ENCODE measurements at regions not wholly inside any gene's neighbourhood (a gene's known extent, or its start where the extent isn't known, plus 50 kb on each side); places are given as distances from the start of the nearest gene placed in this dataset.

- Histone ChIP-seq H2AFZ (no peak overlapping the region), H3K4me2 (no peak overlapping the region), H3F3A (replicated peaks; ENCODE audit: low read depth) (no peaks in the 10 kb centered on the region), H3K27ac (ENCODE audit: low read depth) (no peak overlapping the region), H3K27me3 (ENCODE audit: insufficient read depth) (no peaks in the 10 kb centered on the region), H3K9me2 (ENCODE audit: insufficient read depth) (peaks cover 8% of the 10 kb centered on the region), H3K4me1 (ENCODE audit: insufficient read depth) (peaks cover 6% of the 10 kb centered on the region), H3K79me2 (replicated peaks; ENCODE audit: insufficient read depth) (no peaks in the 10 kb centered on the region), H3K36me3 (ENCODE audit: insufficient read depth) (no peaks in the 10 kb centered on the region), H4K20me1 (replicated peaks; ENCODE audit: insufficient read depth) (no peaks in the 10 kb centered on the region), H3K4me3 (no peak overlapping the region)
- no peak for ATAC-seq
- Mint-ChIP-seq H3K27me3 (ENCODE audit: insufficient read depth, low read depth, poor library complexity) (peaks cover 2% of the 10 kb centered on the region), H3K27ac (no peak overlapping the region), H3K9me3 (no peaks in the 10 kb centered on the region), H3K4me3 (no peak overlapping the region), H3K36me3 (ENCODE audit: low read depth) (no peaks in the 10 kb centered on the region), H3K4me1 (peaks cover 10% of the 10 kb centered on the region; the same call in 2 of the 3 replicates)
- no peak for DNase-seq (ENCODE audit: low spot score)
- TF ChIP-seq CREB1 (CRISPR knock-in tag; IDR thresholded peaks at IDR 0.05; ENCODE audit: low read depth) (no peak), POLR2AphosphoS5 (IDR thresholded peaks at IDR 0.05; ENCODE audit: low read depth) (no peak)
Observed at GRCh38 chr20:39600156-39600555, 638.0 kb downstream of the DHX35 start.

GRCh38 chr20:39596554-39596953 is 634.4 kb downstream of the DHX35 start:
- H2AFZ ChIP-seq = no peak overlapping the region
- no peaks in the 10 kb centered on the region for H3K27me3 ChIP-seq (ENCODE audit: insufficient read depth)
- no peaks in the 10 kb centered on the region for H3K4me1 ChIP-seq (ENCODE audit: insufficient read depth)
- Mint-ChIP-seq H3K36me3 (ENCODE audit: low read depth) (no peaks in the 10 kb centered on the region), H3K4me3 (no peak overlapping the region), H3K27me3 (ENCODE audit: insufficient read depth, low read depth, poor library complexity) (no peaks in the 10 kb centered on the region), H3K27ac (no peak overlapping the region), H3K4me1 (no peaks in the 10 kb centered on the region), H3K9me3 (no peaks in the 10 kb centered on the region)
- no peak for DNase-seq (ENCODE audit: low spot score)
- no peaks in the 10 kb centered on the region for H3F3A ChIP-seq (replicated peaks; ENCODE audit: low read depth)
- TF ChIP-seq ZNF114 (CRISPR knock-in tag; IDR thresholded peaks at IDR 0.05) (no peak), EZH2 (IDR thresholded peaks at IDR 0.05; ENCODE audit: low read depth, unreplicated experiment) (no peak), NANOG (IDR thresholded peaks at IDR 0.05; ENCODE audit: borderline replicate concordance) (no peak), CREB1 (CRISPR knock-in tag; IDR thresholded peaks at IDR 0.05; ENCODE audit: low read depth) (no peak), STAT1 (IDR thresholded peaks at IDR 0.05; ENCODE audit: unreplicated experiment) (no peak)
- TF ChIP-seq, protein P1, sequence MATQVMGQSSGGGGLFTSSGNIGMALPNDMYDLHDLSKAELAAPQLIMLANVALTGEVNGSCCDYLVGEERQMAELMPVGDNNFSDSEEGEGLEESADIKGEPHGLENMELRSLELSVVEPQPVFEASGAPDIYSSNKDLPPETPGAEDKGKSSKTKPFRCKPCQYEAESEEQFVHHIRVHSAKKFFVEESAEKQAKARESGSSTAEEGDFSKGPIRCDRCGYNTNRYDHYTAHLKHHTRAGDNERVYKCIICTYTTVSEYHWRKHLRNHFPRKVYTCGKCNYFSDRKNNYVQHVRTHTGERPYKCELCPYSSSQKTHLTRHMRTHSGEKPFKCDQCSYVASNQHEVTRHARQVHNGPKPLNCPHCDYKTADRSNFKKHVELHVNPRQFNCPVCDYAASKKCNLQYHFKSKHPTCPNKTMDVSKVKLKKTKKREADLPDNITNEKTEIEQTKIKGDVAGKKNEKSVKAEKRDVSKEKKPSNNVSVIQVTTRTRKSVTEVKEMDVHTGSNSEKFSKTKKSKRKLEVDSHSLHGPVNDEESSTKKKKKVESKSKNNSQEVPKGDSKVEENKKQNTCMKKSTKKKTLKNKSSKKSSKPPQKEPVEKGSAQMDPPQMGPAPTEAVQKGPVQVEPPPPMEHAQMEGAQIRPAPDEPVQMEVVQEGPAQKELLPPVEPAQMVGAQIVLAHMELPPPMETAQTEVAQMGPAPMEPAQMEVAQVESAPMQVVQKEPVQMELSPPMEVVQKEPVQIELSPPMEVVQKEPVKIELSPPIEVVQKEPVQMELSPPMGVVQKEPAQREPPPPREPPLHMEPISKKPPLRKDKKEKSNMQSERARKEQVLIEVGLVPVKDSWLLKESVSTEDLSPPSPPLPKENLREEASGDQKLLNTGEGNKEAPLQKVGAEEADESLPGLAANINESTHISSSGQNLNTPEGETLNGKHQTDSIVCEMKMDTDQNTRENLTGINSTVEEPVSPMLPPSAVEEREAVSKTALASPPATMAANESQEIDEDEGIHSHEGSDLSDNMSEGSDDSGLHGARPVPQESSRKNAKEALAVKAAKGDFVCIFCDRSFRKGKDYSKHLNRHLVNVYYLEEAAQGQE (IDR thresholded peaks at IDR 0.05; ENCODE audit: unreplicated experiment) = no peak
- H3K27ac ChIP-seq (ENCODE audit: low read depth) = no peak overlapping the region
- no peaks in the 10 kb centered on the region for H3K79me2 ChIP-seq (replicated peaks; ENCODE audit: insufficient read depth)
- H4K20me1 ChIP-seq (replicated peaks; ENCODE audit: insufficient read depth) = no peaks in the 10 kb centered on the region
- no peak overlapping the region for H3K4me2 ChIP-seq
- H3K9me2 ChIP-seq (ENCODE audit: insufficient read depth) = peaks cover 3% of the 10 kb centered on the region
- no peak for ATAC-seq
- H3K4me3 ChIP-seq = no peak overlapping the region
- no peaks in the 10 kb centered on the region for H3K36me3 ChIP-seq (ENCODE audit: insufficient read depth)

GRCh38 chr20:39592371-39592770 is 630.2 kb downstream of the DHX35 start:
- TF ChIP-seq, protein P1 (IDR thresholded peaks at IDR 0.05; ENCODE audit: unreplicated experiment) = no peak
- no peak for TF ChIP-seq POLR2AphosphoS5 (IDR thresholded peaks at IDR 0.05; ENCODE audit: low read depth)
- no peak overlapping the region for H2AFZ ChIP-seq
- Mint-ChIP-seq H3K36me3 (ENCODE audit: low read depth) (no peaks in the 10 kb centered on the region), H3K27me3 (ENCODE audit: insufficient read depth, low read depth, poor library complexity) (no peaks in the 10 kb centered on the region), H3K4me3 (no peak overlapping the region), H3K4me1 (0 out of 3 replicates have a peak, but pooled peaks cover 2% of the 10 kb centered on the region), H3K27ac (no peak overlapping the region), H3K9me3 (no peaks in the 10 kb centered on the region)
- DNase-seq (ENCODE audit: low spot score) (no peak), ATAC-seq (no peak)
- no peaks in the 10 kb centered on the region for H4K20me1 ChIP-seq (replicated peaks; ENCODE audit: insufficient read depth)
- no peak overlapping the region for H3K27ac ChIP-seq (ENCODE audit: low read depth)
- H3K4me2 ChIP-seq = no peak overlapping the region
- H3K79me2 ChIP-seq (replicated peaks; ENCODE audit: insufficient read depth) = no peaks in the 10 kb centered on the region
- H3K36me3 ChIP-seq (ENCODE audit: insufficient read depth) = no peaks in the 10 kb centered on the region
- H3K4me1 ChIP-seq (ENCODE audit: insufficient read depth) = no peaks in the 10 kb centered on the region
- H3F3A ChIP-seq (replicated peaks; ENCODE audit: low read depth) = no peaks in the 10 kb centered on the region
- no peak overlapping the region for H3K4me3 ChIP-seq
- no peaks in the 10 kb centered on the region for H3K27me3 ChIP-seq (ENCODE audit: insufficient read depth)
- 0 out of 2 replicates have a peak, but pooled peaks cover under 1% of the 10 kb centered on the region for H3K9me2 ChIP-seq (ENCODE audit: insufficient read depth)
